Effector memory CD4-positive, alpha-beta T cell (primary cell): ENCODE measurements at regions not wholly inside any gene's neighbourhood (a gene's known extent, or its start where the extent isn't known, plus 50 kb on each side); places are given as distances from the start of the nearest gene placed in this dataset.
"Not testable (repeated sequence)": the region's sequence is repeated elsewhere in the genome, so short reads cannot be mapped to it uniquely, and the experiment has no call there.

Experiments
- DNase-seq, 3 donors: peaks; one replicate each; pipeline ENCODE4 v3.0.0-alpha.2; 2020
- H3K27ac ChIP-seq: 2 replicates; pipeline ENCODE4 v1.7.0; 2013; ENCODE audit warnings: mild to moderate bottlenecking, low read length, moderate library complexity; ENCODE audit not compliant: insufficient read depth, poor library complexity, severe bottlenecking
- H3K27me3 ChIP-seq: replicated peaks from 2 replicates; pipeline ENCODE4 v1.7.0; 2013; ENCODE audit warnings: mild to moderate bottlenecking, low read length; ENCODE audit not compliant: insufficient read depth, control insufficient read depth, poor library complexity, severe bottlenecking
- H3K36me3 ChIP-seq: 2 replicates; pipeline ENCODE4 v1.7.0; 2013; ENCODE audit warnings: mild to moderate bottlenecking, low read length, moderate library complexity; ENCODE audit not compliant: control insufficient read depth, insufficient read depth
- H3K4me1 ChIP-seq: 2 replicates; pipeline ENCODE4 v1.7.0; 2013; ENCODE audit warnings: low read length, mild to moderate bottlenecking; ENCODE audit not compliant: control insufficient read depth, insufficient read depth, poor library complexity, severe bottlenecking
- H3K4me3 ChIP-seq: 2 replicates; pipeline ENCODE4 v1.7.0; 2013; ENCODE audit warnings: low read length, low read depth, mild to moderate bottlenecking; ENCODE audit not compliant: insufficient read depth, poor library complexity, severe bottlenecking
- H3K9me3 ChIP-seq: 2 replicates; pipeline ENCODE4 v1.7.0; 2013; ENCODE audit warnings: mild to moderate bottlenecking, low read length, moderate library complexity; ENCODE audit not compliant: control insufficient read depth

GRCh38 chr4:131316086-131316485, 1833.0 kb upstream of the PCDH10 start:
- H3K27me3 ChIP-seq = no peaks in the 10 kb centered on the region
- H3K4me1 ChIP-seq = no peaks in the 10 kb centered on the region
- no peaks in the 10 kb centered on the region for H3K9me3 ChIP-seq
- H3K4me3 ChIP-seq = no peak overlapping the region
- no peak overlapping the region for H3K27ac ChIP-seq
- DNase-seq = no peak
- no peaks in the 10 kb centered on the region for H3K36me3 ChIP-seq

- no peaks in the 10 kb centered on the region for H3K36me3 ChIP-seq
- no peaks in the 10 kb centered on the region for H3K4me1 ChIP-seq
- H3K27ac ChIP-seq = no peak overlapping the region
- no peak for DNase-seq
- H3K4me3 ChIP-seq = no peak overlapping the region
- no peaks in the 10 kb centered on the region for H3K27me3 ChIP-seq
- H3K9me3 ChIP-seq = no peaks in the 10 kb centered on the region
These were observed 1811.2 kb upstream of the PCDH10 start for GRCh38 chr4:131337936-131338335.

- H3K27ac ChIP-seq = no peak overlapping the region
- no peaks in the 10 kb centered on the region for H3K4me1 ChIP-seq
- no peaks in the 10 kb centered on the region for H3K36me3 ChIP-seq
- no peak for DNase-seq
- H3K4me3 ChIP-seq = no peak overlapping the region
- no peaks in the 10 kb centered on the region for H3K27me3 ChIP-seq
- H3K9me3 ChIP-seq = no peaks in the 10 kb centered on the region
These were observed 1810.0 kb upstream of the PCDH10 start for GRCh38 chr4:131339137-131339536.

- Histone ChIP-seq H3K27me3 (no peaks in the 10 kb centered on the region), H3K36me3 (no peaks in the 10 kb centered on the region), H3K9me3 (no peaks in the 10 kb centered on the region), H3K4me1 (no peaks in the 10 kb centered on the region), H3K4me3 (no peak overlapping the region), H3K27ac (no peak overlapping the region)
- DNase-seq = no peak
These were observed 1804.3 kb upstream of the PCDH10 start for GRCh38 chr4:131344761-131345160.

- Histone ChIP-seq H3K4me3 (no peak overlapping the region), H3K36me3 (no peaks in the 10 kb centered on the region), H3K27me3 (no peaks in the 10 kb centered on the region), H3K9me3 (no peaks in the 10 kb centered on the region), H3K27ac (no peak overlapping the region), H3K4me1 (no peaks in the 10 kb centered on the region)
- no peak for DNase-seq
These were observed 1801.3 kb upstream of the PCDH10 start for GRCh38 chr4:131347816-131348215.

- DNase-seq = no peak
- Histone ChIP-seq H3K27ac (no peak overlapping the region), H3K36me3 (no peaks in the 10 kb centered on the region), H3K9me3 (no peaks in the 10 kb centered on the region), H3K27me3 (no peaks in the 10 kb centered on the region), H3K4me1 (no peaks in the 10 kb centered on the region), H3K4me3 (no peak overlapping the region)
These were observed 1800.8 kb upstream of the PCDH10 start for GRCh38 chr4:131348263-131348662.

- not testable (repeated sequence) for H3K4me3 ChIP-seq, H3K27me3 ChIP-seq, H3K9me3 ChIP-seq, H3K36me3 ChIP-seq, DNase-seq, H3K27ac ChIP-seq, H3K4me1 ChIP-seq
These were observed 1796.7 kb upstream of the PCDH10 start for GRCh38 chr4:131352371-131352770.

- Histone ChIP-seq H3K36me3 (no peaks in the 10 kb centered on the region), H3K4me3 (no peak overlapping the region), H3K9me3 (no peaks in the 10 kb centered on the region), H3K27ac (no peak overlapping the region), H3K4me1 (no peaks in the 10 kb centered on the region), H3K27me3 (no peaks in the 10 kb centered on the region)
- no peak for DNase-seq
These were observed 1782.4 kb upstream of the PCDH10 start for GRCh38 chr4:131366714-131367113.

GRCh38 chr4:131367441-131367840, 1781.7 kb upstream of the PCDH10 start:
- no peak for DNase-seq
- Histone ChIP-seq H3K4me3 (no peak overlapping the region), H3K36me3 (no peaks in the 10 kb centered on the region)

GRCh38 chr4:131370846-131371245, 1778.2 kb upstream of the PCDH10 start:
- no peaks in the 10 kb centered on the region for H3K36me3 ChIP-seq
- no peak for DNase-seq

More at GRCh38 chr4:131367441-131367840, 1781.7 kb upstream of the PCDH10 start:
- Histone ChIP-seq H3K4me1 (no peaks in the 10 kb centered on the region), H3K9me3 (no peaks in the 10 kb centered on the region), H3K27ac (no peak overlapping the region), H3K27me3 (no peaks in the 10 kb centered on the region)

GRCh38 chr4:131381055-131381454, 1768.0 kb upstream of the PCDH10 start:
- Histone ChIP-seq H3K9me3 (no peaks in the 10 kb centered on the region), H3K27ac (no peak overlapping the region), H3K4me3 (no peak overlapping the region), H3K27me3 (no peaks in the 10 kb centered on the region), H3K4me1 (no peaks in the 10 kb centered on the region), H3K36me3 (no peaks in the 10 kb centered on the region)
- no peak for DNase-seq

More at GRCh38 chr4:131370846-131371245, 1778.2 kb upstream of the PCDH10 start:
- no peaks in the 10 kb centered on the region for H3K9me3 ChIP-seq
- H3K4me3 ChIP-seq = no peak overlapping the region
- no peaks in the 10 kb centered on the region for H3K27me3 ChIP-seq
- no peak overlapping the region for H3K27ac ChIP-seq
- no peaks in the 10 kb centered on the region for H3K4me1 ChIP-seq
